HG03159 (cell line): ENCODE measurements at regions not wholly inside any gene's neighbourhood (a gene's known extent, or its start where the extent isn't known, plus 50 kb on each side); places are given as distances from the start of the nearest gene placed in this dataset.
"Not testable (repeated sequence)": the region's sequence is repeated elsewhere in the genome, so short reads cannot be mapped to it uniquely, and the experiment has no call there.

Experiments used
- ATAC-seq: cut with Tn5 transposase; IDR thresholded peaks from one replicate; pipeline ENCODE4 v1.9.1; 2021; ENCODE audit warnings: mild to moderate bottlenecking, moderate library complexity; ENCODE audit not compliant: unreplicated experiment

GRCh38 chr10:64529003-64529350 lies 1007.8 kb downstream of the REEP3 start:
- ATAC-seq: no peak

GRCh38 chr10:64534616-64535015 lies 1013.4 kb downstream of the REEP3 start:
- no peak for ATAC-seq

DNA sequence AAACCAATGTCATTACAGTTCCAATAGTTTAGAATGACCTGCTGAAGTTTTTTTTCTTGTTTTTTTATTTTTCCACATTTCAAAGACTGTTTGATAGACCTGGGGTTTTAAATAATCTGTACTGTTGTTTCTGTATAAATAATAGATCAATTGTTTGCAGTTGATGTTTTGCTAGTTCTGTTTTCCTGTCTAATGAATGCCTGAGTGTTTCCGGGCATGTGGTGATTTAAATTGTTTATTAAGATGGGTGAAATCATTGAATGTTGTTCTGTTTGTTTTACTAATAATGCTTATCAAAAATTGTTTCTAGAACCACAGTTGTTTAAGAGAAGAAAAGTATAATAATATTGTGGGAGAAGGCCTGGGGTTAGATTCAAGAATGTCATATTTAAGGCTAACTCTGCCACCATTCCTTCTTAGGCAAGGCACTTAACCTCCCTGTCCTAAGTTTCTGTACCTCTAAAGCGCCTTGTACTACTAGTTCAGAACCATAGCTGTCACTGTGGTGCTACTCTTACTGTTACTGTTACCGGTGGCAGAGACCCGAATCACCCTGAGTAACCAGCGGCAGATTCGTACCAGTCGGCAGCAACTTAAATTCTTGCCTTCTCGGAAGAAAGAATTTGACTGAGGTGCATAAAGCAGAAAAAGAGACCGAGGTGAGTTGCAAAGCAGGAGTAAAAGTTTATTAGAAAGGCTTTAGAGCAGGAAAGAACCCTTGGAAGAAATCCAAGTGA lies 1014.1 kb downstream of the REEP3 start:
- no peak for ATAC-seq

GRCh38 chr10:64537112-64537511 lies 1015.9 kb downstream of the REEP3 start:
- ATAC-seq: no peak

GRCh38 chr10:64537928-64538327 lies 1016.7 kb downstream of the REEP3 start:
- ATAC-seq: no peak

DNA sequence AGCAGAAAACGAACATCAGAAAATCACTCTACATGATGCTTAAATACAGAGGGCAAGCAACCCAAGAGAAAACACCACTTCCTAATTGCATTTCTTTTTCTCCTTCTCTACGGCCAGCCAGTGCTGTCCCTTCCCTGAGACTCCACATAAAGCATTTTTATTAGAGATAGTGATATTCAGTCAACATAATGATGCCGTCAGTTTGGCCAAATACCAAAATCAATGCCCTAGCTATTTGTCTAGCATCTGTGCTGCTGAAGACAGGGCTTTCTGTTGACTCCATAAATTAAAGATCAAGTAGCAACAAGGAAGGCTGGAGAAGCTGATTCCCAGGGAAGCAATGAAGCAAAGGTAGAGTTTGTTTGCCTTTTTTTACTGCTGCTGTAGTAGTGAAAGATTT lies 1024.9 kb downstream of the REEP3 start:
- ATAC-seq: no peak

- ATAC-seq: no peak
Measured at GRCh38 chr10:64547168-64547567, 1026.0 kb downstream of the REEP3 start.

- ATAC-seq: no peak
Measured at GRCh38 chr10:64555666-64556065, 1034.5 kb downstream of the REEP3 start.

- no peak for ATAC-seq
Measured at GRCh38 chr10:64558094-64558835, 1037.1 kb downstream of the REEP3 start.

- ATAC-seq: no peak
Measured at GRCh38 chr10:64571056-64571455, 1049.9 kb downstream of the REEP3 start.

DNA sequence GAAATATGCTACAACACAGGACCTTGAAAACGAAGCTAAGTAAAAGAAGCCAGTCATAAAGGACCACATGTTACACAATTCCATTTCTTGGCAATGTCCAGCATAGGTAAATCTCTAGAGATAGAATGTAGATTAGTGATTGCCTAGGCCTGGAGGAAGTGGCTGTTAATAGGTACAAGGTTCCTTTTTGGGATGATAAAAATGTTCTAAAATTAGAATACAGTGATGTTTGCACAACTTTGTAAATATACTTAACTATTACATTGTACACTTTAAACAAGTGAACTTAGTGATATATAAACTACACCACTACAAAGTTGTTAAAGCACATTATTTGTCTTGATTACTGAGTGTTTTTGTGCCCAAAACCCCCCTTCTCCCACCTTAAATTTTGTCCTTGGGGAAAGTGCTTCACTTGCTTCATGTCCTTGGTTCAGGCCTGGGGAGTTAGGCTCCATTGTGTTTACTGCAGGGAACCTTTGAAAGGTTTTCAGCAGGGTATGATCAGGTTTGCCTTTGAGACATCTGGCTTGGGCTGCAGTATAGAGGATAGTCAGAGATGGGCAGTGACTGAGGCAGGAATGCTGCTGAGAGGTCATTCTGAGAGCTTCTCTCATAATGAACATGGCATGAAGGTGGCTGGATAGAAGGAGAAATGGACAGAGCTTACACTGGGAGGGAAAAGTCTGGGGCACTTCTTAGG lies 1052.6 kb downstream of the REEP3 start:
- no peak for ATAC-seq

GRCh38 chr10:64574371-64574770 lies 1053.2 kb downstream of the REEP3 start:
- ATAC-seq: no peak

DNA sequence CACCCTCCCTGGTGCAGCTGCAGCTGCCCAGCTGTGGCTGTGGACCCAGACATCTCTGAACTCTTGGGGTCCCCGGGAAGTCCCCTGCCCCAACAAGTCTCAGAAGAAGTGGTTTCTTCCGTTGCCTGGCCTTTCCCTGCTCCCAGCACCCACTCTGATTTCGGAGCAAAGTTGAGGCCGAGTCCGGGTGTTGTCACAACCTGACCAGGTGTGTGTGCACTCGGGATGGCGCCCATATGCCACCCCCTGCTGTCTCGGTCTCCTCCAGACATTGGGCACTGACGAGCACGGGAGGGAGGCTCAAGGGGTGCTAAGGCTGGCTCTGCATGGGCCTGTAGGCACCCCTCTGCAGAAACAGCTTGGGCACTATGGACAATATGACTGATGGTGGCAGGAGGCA lies 1055.3 kb downstream of the REEP3 start:
- no peak for ATAC-seq

DNA sequence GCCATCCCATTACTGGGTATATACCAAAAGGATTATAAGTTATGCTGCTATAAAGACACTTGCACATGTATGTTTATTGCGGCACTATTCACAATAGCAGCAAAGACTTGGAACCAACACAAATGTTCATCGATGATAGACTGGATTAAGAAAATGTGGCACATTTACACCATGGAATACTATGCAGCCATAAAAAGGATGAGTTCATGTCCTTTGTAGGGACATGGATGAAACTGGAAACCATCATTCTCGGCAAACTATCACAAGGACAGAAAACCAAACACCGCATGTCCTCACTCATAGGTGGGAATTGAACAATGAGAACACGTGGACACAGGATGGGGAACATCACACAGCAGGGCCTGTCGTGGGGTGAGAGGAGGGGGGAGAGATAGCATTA lies 1057.6 kb downstream of the REEP3 start:
- not testable (repeated sequence) for ATAC-seq

- ATAC-seq: no peak
Measured at GRCh38 chr10:64586934-64587503, 1065.8 kb downstream of the REEP3 start.

GRCh38 chr10:64594072-64594471 lies 1072.9 kb downstream of the REEP3 start:
- ATAC-seq: no peak

DNA sequence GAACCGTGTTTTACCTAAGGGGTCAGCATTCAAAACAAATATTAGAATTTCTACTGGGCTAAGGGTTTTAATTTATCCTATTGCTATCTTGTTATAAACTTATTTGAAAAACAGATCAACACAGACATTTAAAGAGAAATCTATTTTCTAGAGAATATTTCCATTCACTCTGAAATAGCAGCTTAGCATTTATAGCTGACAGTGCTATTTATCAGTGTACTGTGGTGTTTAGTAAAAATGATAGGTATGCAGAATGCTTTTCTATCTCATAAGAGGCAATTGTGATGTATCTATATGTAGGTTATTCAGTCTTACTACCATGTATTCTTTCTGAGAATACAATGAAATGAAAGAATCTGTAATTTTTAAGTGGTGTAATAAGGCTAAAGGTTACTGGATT lies 1077.4 kb downstream of the REEP3 start:
- ATAC-seq: no peak

DNA sequence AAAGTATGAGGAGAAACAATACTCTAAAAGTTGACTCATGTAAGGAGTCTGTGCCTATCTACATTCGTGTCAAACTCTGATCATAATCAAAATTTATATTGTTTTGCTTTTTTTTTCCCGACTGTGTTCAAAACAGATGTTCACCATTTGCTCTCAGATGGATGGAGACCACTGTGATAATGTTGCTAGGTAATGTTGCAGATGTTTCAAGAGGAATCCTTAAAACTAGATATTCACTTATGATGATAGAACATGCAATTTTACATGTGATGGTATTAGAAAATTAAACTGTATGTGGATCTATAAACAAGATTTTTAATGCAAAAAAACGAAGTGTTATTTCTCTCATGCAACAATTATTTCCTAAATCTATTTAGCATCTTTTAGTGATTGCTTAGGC lies 1080.1 kb downstream of the REEP3 start:
- ATAC-seq: no peak

GRCh38 chr10:64617085-64617484 lies 1095.9 kb downstream of the REEP3 start:
- no peak for ATAC-seq

- no peak for ATAC-seq
Measured at GRCh38 chr10:64619102-64619501, 1097.9 kb downstream of the REEP3 start.

DNA sequence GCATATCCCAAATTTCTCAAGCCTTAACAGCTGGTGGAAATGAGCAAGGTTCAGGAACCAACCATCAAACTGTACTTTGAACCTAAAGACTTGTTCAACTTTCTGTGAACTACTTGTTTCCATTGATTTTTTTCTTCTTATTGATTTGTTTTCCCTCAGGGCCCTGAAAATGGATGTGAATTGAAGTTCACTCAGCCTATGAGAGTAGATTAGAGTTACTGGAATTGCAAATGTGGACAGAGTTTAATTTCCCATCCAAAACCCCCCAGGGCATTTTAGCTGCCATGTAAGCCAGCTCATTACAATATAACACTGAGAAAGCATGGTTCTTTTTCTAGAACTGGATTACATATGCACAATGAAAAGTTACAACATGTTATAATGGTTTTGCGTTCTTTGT lies 1105.7 kb downstream of the REEP3 start:
- no peak for ATAC-seq

DNA sequence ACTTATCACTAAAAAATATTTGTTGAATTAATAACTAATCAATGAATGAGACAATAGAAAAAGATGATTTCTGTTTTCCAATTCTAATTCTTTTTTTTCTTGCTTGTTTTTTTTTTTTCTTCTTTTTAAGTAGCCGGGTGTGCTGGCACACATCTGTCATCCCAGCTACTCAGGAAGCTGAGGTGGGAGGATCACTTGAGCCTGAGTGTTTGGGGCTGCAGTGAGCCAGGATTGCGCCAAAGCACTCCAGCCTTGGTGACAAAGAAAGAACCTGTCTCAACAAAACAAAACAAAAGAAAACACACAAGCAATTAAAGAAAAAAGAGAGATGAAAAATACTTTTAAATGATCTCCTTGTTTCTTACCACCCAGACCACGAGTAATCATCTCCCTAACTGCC lies 1109.3 kb downstream of the REEP3 start:
- no peak for ATAC-seq
